Stomach smooth muscle (tissue), 2 donors: ENCODE measurements at regions not wholly inside any gene's neighbourhood (a gene's known extent, or its start where the extent isn't known, plus 50 kb on each side); places are given as distances from the start of the nearest gene placed in this dataset.

Source experiments
- H3K27ac ChIP-seq: one replicate; pipeline ENCODE4 v1.7.0; 2013; ENCODE audit warnings: mild to moderate bottlenecking, low read length, inconsistent platforms
- H3K27me3 ChIP-seq, 2 donors: one replicate each; pipeline ENCODE4 v1.7.0; 2013; ENCODE audit warnings: low read length in 2 of 2; ENCODE audit not compliant: insufficient read depth in 2 of 2, control insufficient read depth in 1 of 2
- H3K36me3 ChIP-seq, 2 donors: one replicate each; pipeline ENCODE4 v1.7.0; 2013; ENCODE audit warnings: low read length in 2 of 2; ENCODE audit not compliant: control insufficient read depth in 2 of 2, insufficient read depth in 2 of 2
- H3K4me1 ChIP-seq: one replicate; pipeline ENCODE4 v1.7.0; 2013; ENCODE audit warnings: low read length; ENCODE audit not compliant: control insufficient read depth, insufficient read depth
- H3K4me3 ChIP-seq, 2 donors: one replicate each; pipeline ENCODE4 v1.7.0; 2013; ENCODE audit warnings: low read length in 2 of 2
- H3K9ac ChIP-seq, 2 donors: one replicate each; pipeline ENCODE4 v1.7.0; 2013; ENCODE audit warnings: low read length in 2 of 2, mild to moderate bottlenecking in 1 of 2
- H3K9me3 ChIP-seq, 2 donors: one replicate each; pipeline ENCODE4 v1.7.0; 2013; ENCODE audit warnings: low read length in 2 of 2; ENCODE audit not compliant: control insufficient read depth in 2 of 2
- donor health status: healthy.
- donor health status: Pancreatic carcinoma.

DNA sequence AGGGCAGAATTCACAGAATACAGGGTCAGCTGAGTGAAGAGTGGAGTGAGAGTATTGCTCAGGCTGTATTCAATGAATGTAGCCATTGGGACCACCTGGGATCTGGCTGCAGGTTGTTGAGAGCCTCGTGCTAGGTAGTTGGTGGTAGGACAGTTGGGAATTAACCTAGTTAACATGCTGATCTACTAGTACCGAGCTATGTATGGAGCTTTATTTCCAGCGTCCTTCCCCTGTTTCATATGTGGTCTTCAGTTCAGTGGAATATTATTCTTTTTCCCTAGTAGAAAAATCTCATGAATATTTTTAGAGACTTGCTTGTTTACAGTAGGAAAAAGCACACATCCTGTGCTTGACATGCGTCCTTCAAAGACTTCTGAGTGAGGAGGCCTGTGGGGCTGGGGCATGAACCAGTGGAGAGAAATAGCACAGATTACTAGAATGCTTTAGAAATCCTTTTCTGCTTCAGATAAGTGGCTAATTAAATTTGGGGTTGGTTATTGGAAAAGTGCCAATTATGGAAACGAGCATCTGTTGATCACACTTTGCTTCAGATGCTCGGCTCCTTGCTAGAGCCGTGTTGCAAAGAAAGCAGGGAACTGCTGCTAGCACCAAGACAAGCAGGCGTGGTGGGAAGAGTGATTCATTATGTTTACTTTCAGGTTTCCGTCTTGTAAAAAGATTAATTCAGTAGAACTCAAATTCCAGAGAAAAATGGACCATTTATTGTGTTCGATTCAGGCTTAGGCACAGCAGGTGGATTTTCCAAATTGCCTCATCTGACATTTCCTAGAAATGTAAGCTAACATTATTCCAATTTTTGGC is 53.6 kb downstream of the ARF6 start:
- H3K27ac ChIP-seq, result no peak overlapping the region
- H3K9ac ChIP-seq, result no peak overlapping the region
- no peaks in the 10 kb centered on the region for H3K9me3 ChIP-seq
- H3K4me1 ChIP-seq, result peaks cover 4% of the 10 kb centered on the region
- H3K36me3 ChIP-seq, result no peaks in the 10 kb centered on the region
- no peak overlapping the region for H3K4me3 ChIP-seq
- H3K27me3 ChIP-seq, result no peaks in the 10 kb centered on the region

DNA sequence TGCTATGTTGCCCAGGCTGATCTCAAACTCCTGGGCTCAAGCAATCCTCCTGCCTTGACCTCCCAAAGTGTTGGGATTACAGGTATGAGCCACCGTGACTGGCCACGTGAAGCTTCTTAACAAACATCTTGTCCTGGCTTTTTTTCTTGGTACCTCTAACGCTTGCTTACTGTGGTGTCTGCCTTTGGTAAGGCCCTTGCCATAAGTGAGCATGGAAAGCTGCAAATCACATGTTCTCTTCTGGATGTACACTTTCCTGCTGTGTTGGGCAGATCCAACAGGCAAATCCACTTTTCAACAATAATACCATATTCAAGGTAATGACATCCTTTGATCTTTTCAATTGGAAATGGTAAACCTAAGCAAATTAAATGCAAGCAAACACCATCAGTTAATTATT is 54.6 kb downstream of the ARF6 start:
- Histone ChIP-seq H3K4me1 (no peaks in the 10 kb centered on the region), H3K27ac (no peak overlapping the region)

DNA sequence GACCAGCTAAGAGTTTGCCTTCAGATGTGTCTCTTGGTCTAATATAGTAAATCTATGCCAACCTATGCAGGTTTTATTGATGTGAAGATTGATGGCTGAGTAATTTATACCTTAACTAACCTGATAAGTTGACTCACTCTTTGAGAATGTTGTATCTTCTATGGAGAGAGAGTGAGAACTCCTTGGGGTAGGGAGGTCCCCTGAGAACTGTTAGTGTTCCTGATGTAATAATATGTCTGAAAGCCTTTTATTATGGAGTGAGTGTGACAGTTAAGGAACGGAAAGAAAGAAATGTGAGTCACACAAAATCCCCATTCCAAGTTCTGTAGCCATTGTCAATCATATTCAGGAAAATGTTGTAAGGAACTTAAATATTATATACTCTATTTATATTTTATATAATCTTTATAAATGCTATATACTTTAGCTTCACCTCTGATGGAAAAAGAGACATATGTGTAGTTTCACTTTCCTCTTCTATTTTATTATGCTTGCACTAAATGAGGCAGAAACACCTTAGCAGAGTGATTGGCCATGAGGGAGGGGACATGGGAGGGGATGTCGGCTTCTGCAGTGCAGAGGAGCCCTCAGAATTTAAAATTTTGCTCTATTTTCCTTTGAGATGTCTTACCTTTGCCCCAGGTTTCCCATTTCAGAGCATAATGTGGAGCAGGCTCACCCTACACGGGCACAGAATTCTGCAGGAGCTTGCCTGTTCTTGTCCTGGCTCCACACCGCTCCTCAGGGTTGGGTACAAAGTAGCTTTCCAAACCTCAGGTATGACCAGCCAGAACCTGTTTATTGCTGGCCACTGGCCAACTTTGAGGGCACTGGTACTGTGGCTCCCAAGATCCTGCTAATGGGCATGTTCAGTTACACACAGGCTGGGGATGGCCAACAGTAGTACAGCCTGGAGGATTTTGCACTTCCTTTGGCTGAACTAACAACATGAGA is 57.7 kb downstream of the ARF6 start:
- Histone ChIP-seq H3K4me1 (no peaks in the 10 kb centered on the region), H3K36me3 (no peaks in the 10 kb centered on the region), H3K4me3 (no peak overlapping the region), H3K27ac (no peak overlapping the region), H3K9ac (no peak overlapping the region), H3K27me3 (no peaks in the 10 kb centered on the region), H3K9me3 (no peaks in the 10 kb centered on the region)

More for the DNA sequence above, 54.6 kb downstream of the ARF6 start:
- H3K27me3 ChIP-seq, result no peaks in the 10 kb centered on the region
- no peak overlapping the region for H3K9ac ChIP-seq
- H3K36me3 ChIP-seq, result no peaks in the 10 kb centered on the region
- H3K9me3 ChIP-seq, result no peaks in the 10 kb centered on the region
- H3K4me3 ChIP-seq, result no peak overlapping the region

DNA sequence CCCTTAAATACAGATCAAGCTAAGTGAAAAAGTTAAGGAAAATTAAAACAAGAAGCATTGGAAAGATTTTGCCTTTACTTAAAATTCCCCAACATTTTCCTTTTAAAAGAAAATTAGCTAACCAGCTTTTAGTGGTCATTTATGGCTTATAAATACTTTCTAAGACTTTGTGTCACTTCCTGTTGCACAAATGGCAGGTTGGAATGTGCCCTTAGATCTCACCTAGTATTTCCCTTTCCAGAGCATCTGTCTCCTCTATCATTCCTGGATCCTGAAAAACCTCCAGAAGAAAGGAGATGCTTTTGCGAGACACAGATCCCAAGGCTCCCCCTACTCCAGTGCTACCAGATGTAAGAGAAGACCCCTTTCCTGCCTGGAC is 58.3 kb downstream of the ARF6 start:
- Histone ChIP-seq H3K9me3 (no peaks in the 10 kb centered on the region), H3K27ac (no peak overlapping the region), H3K9ac (no peak overlapping the region), H3K4me1 (no peaks in the 10 kb centered on the region), H3K36me3 (no peaks in the 10 kb centered on the region), H3K4me3 (no peak overlapping the region), H3K27me3 (no peaks in the 10 kb centered on the region)

DNA sequence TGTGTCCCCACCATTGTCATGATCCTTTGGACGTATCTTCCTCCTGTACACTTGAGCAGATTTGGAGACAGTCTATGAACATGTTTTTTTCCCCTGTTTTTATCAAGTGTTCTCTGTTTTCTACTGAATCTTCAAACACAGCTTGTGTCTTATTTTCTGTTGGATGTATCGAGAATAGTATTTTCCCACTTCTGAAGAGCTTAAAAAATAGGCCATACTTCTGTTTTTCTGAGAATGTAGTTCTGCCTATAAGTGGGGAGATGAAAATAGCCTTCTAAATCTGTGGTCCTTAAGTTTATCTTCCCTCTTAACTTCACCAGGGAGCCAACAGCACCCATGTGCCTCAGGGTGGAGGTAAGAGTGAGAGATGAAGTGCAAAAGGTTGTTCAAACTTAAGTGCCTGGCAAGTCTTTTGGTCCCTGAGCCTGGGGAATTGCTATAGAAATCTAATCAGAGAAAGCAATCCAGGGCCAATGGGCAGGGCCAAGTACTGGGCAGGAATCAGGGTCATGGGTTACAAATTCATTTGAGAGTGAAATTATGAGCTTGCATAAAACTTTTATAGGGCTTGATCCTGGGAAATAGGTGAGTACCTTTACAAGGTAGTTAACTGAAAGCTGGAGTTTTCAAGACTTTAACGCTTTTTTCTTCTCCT is 58.9 kb downstream of the ARF6 start:
- H3K4me3 ChIP-seq, result no peak overlapping the region
- no peaks in the 10 kb centered on the region for H3K27me3 ChIP-seq
- no peaks in the 10 kb centered on the region for H3K4me1 ChIP-seq
- H3K27ac ChIP-seq, result no peak overlapping the region
- no peak overlapping the region for H3K9ac ChIP-seq
- no peaks in the 10 kb centered on the region for H3K36me3 ChIP-seq
- no peaks in the 10 kb centered on the region for H3K9me3 ChIP-seq

DNA sequence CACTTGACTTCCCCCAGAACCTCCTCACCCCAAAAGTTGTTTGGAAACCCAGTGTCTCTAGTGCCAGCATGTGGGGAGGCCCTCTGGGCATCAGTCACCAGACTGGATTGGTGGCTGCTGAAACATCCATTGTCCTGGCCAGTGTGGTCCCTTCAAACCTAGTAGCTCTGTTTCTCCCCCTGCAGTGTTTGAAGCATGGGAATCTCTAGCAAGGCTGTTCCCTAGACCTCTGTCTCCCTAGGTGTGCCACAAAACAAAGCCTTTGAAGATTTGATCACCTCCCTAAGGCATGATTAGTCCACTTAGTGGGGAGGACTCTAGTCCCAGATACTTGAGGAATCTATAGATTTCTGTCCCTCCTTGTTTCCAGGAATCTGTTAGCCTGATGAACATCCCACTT is 60.3 kb downstream of the ARF6 start:
- no peaks in the 10 kb centered on the region for H3K36me3 ChIP-seq
- no peak overlapping the region for H3K9ac ChIP-seq
- H3K27ac ChIP-seq, result no peak overlapping the region
- no peaks in the 10 kb centered on the region for H3K9me3 ChIP-seq
- H3K4me1 ChIP-seq, result no peaks in the 10 kb centered on the region
- H3K27me3 ChIP-seq, result no peaks in the 10 kb centered on the region
- no peak overlapping the region for H3K4me3 ChIP-seq

DNA sequence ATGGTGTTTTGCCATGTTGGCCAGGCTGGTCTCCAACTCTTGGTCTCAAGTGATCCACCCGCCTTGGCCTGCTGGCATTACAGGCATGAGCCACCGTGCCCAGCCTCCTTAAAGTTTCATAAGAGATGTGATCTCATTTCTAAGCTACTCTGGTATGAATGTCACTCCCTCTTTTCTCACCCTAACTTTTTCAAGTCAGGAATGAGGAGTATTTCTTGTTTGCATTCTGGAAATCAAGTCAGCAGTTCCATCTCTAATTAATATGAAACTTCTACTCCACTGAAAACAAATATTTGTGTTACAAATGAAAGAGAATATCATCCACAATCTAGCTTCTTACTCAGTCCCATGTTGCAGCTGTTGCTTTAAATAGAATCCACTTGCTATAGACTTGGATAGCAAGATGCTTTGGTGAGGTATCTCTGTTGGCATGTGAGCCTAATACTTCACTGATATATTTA is 61.3 kb downstream of the ARF6 start:
- Histone ChIP-seq H3K4me1 (no peaks in the 10 kb centered on the region), H3K36me3 (no peaks in the 10 kb centered on the region), H3K9ac (no peak overlapping the region), H3K4me3 (no peak overlapping the region), H3K27me3 (no peaks in the 10 kb centered on the region), H3K27ac (no peak overlapping the region), H3K9me3 (no peaks in the 10 kb centered on the region)

DNA sequence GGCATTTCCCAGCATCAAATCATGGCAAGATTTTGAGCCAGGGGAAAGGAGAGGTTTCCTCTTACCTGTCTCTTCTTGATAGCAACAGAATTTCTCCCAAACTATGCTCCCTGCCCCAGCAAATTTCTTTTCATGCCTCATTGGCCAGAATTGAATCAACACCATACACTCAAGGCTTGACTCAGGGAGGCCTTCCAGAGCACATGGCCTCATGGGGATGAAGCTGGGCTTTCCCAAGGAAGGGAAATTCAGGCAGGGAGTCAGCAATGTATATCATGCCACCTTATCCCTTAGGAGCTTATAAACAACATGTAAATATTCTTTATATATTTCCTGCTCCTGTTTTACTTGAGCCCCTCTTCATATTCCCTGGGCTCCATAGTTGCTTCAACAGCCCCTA is 62.1 kb downstream of the ARF6 start:
- no peaks in the 10 kb centered on the region for H3K27me3 ChIP-seq
- H3K27ac ChIP-seq, result no peak overlapping the region
- no peaks in the 10 kb centered on the region for H3K4me1 ChIP-seq
- no peak overlapping the region for H3K9ac ChIP-seq
- H3K4me3 ChIP-seq, result no peak overlapping the region
- no peaks in the 10 kb centered on the region for H3K36me3 ChIP-seq
- no peaks in the 10 kb centered on the region for H3K9me3 ChIP-seq

DNA sequence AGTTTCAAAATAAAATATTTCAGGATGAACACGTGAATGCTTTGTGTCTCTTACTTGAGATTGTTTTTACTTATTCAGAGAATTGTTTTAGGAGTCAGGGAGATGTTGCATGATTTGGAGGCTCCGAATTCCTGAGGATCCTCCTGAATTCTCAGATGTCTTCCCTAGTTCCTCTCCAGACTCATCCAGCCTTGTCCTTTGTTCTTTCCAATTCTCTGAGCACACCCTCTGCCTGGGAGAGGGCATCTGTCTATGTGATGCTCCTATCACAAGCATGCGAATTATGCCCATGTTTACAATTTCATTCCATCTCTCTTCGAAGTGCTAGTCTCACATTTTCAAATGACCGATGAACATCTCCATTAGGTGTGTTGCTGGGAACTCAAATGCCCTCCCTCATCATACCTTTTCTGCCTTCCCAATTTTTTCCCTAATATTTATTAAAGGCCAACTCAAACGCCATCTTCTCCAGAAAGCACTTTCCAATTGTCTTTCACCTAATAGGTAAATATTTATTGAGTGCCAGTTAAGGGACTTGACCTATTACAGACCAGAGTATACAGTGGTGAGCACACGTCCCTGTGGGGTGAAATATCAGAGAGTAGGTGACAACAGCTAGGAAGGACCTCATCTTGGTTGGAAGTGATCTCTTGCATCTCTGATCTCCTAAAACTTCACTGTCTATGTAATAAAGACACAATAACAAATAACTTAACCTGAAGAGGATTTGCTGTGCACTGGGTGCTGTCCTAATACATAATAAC is 64.4 kb downstream of the ARF6 start:
- Histone ChIP-seq H3K27me3 (no peaks in the 10 kb centered on the region), H3K4me1 (no peaks in the 10 kb centered on the region), H3K9ac (no peak overlapping the region), H3K9me3 (no peaks in the 10 kb centered on the region), H3K4me3 (no peak overlapping the region), H3K27ac (no peak overlapping the region), H3K36me3 (no peaks in the 10 kb centered on the region)

DNA sequence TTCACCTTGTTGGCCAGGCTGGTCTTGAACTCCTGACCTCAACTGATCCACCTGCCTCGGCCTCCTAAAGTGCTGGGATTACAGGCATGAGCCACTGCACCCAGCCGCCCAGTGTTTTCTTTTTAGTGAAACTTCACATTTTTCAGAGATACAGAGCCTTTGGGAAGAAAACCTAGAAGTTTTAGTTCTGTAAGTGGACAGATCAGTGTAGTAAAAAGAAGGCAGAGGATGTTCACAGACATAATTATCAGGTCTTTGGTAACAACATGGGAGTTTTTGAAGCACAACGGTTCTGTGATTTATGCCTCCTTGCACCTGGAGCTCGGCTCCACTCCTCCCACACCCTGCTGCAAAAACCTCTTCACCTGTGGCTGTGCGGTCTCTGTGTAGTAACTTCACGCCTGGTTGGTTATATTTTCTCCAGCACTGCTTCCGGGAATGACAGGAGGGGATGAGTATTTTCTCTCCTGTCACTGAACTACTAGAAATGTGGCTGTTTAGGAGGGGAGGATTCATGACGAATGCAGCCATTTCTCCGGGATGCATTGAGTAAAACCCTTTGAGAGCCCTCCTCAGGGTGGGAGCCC is 67.0 kb downstream of the ARF6 start:
- H3K36me3 ChIP-seq, result no peaks in the 10 kb centered on the region
- H3K4me3 ChIP-seq, result no peak overlapping the region
- no peaks in the 10 kb centered on the region for H3K9me3 ChIP-seq
- H3K9ac ChIP-seq, result no peak overlapping the region
- H3K27ac ChIP-seq, result no peak overlapping the region
- no peaks in the 10 kb centered on the region for H3K4me1 ChIP-seq
- H3K27me3 ChIP-seq, result no peaks in the 10 kb centered on the region
